ENCODE measurements at regions not wholly inside any gene's neighbourhood (a gene's known extent, or its start where the extent isn't known, plus 50 kb on each side); places are given as distances from the start of the nearest gene placed in this dataset.

DNA sequence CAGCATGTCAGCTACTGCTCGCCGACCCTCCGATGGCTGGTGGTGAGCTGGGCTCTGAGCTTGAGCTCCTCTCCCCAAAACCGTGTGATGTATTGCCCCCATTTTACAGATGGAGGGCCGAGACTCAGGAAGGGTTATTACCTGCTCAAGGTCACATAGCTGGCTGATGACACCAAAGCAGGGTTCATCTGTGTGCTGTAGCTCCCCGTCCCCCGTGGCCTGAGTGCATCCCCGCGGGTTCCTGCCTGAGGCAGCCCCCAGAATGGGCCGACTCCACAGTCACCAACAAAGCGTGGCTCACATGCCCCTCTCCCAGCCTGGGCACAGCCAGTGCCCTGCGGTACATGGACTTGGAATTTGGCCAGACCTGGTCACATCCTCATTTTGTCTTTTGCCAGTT lies 198.6 kb downstream of the TFCP2L1 start:
- no peak for ATAC-seq (ENCODE audit: low read depth)
- Mint-ChIP-seq H3K27ac (no peak overlapping the region), H3K4me1 (no peaks in the 10 kb centered on the region), H3K27me3 (peaks cover 9% of the 10 kb centered on the region), H3K9me3 (no peaks in the 10 kb centered on the region), H3K36me3 (ENCODE audit: low read depth) (no peaks in the 10 kb centered on the region), H3K4me3 (no peak overlapping the region)
- intact Hi-C loops (cut with micrococcal nuclease), result no loop called here
- DNase-seq, result no peak
- no peak for TF ChIP-seq CTCF (IDR thresholded peaks at IDR 0.05)
- ChIA-PET CTCF (interaction anchor here (1.0 to 1.2 kb wide), 2 partner anchors 9 to 13 kb away, joined by 3 read pairs; no protein-coding TSS in a partner anchor), POLR2A (no interaction called here)

DNA sequence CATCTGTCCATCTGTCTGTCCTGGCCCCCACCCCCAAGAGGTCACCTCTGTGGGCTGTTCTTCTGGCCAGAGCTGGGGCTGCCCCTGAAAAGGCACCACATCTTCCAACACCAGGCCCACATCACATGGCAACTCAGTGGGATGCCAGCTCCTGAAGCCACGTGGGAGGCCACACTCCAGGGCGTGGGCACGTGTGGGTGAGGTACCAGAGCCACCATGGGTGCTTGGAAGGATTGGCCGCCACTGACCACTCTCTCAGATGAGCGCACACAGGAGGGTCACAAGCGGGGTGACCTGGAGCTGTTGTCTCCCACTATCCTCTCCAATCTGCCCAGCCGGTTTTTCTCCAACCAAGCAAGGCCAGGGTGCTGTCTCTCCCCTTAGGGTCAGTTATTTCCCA lies 197.9 kb downstream of the TFCP2L1 start:
- CTCF ChIA-PET, result no interaction called here
- H3K36me3 Mint-ChIP-seq (ENCODE audit: low read depth), result no peaks in the 10 kb centered on the region
- no peak overlapping the region for H3K27ac Mint-ChIP-seq
- no peak for TF ChIP-seq CTCF (IDR thresholded peaks at IDR 0.05)
- no peak for DNase-seq
- H3K27me3 Mint-ChIP-seq, result peaks cover 9% of the 10 kb centered on the region
- no peak for ATAC-seq (ENCODE audit: low read depth)
- intact Hi-C loops (cut with micrococcal nuclease), result no loop called here
- no peaks in the 10 kb centered on the region for H3K4me1 Mint-ChIP-seq
- no peaks in the 10 kb centered on the region for H3K9me3 Mint-ChIP-seq
- POLR2A ChIA-PET, result no interaction called here
- no peak overlapping the region for H3K4me3 Mint-ChIP-seq

DNA sequence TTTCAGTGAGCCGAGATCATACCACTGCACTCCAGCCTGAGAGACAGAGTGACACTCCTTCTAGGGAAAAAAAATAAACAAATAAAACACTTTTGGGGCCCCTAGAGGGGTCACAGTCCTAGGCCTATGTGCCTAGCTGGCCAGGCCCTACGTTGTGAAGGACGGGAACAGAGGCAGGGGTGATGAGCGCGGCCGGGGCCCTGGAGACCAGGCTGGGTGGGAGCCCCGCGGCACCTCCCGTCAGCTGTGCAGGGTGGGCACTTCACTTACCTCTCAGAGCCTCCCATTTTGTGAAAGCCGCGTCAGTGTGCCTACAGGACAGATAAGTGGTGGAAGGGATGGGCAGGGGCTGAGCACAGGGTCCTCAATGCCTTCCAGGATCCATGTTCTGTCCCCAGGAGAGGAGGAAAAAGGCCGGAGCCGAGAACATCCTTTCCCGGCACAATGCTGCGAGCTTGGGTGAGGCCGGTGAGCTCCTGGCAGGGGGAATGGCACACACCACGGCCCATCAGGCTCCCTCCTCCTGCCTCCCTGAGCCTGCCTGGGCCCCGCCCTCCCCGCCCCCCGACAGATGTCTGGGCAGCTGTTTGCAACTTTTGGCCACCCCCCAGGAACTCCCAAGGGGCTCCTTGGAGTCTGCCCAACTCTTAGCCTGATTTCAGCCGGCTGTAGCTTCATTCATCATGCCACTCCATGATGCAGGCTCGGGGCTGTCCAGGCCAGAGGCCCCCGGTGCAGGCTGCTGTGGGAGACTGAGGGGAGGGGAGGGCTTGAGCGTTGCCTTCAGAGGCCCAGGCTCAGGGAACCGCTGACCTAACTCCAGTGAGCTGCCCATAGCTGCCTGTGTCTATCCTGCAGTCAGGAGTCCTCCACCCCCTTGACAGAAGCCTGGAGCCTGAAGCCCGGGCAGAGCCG lies 196.5 kb downstream of the TFCP2L1 start:
- POLR2A ChIA-PET, result no interaction called here
- CTCF ChIA-PET, result interaction anchor here (0.9 to 1.4 kb wide), 2 partner anchors 10 to 11 kb away, joined by 4 read pairs; no protein-coding TSS in a partner anchor
- DNase-seq, result no peak
- H3K27ac Mint-ChIP-seq, result no peak overlapping the region
- ATAC-seq (ENCODE audit: low read depth), result no peak
- H3K4me3 Mint-ChIP-seq, result no peak overlapping the region
- no peaks in the 10 kb centered on the region for H3K4me1 Mint-ChIP-seq
- intact Hi-C loops (cut with micrococcal nuclease), result no loop called here
- H3K36me3 Mint-ChIP-seq (ENCODE audit: low read depth), result no peaks in the 10 kb centered on the region
- no peaks in the 10 kb centered on the region for H3K9me3 Mint-ChIP-seq
- TF ChIP-seq CTCF (IDR thresholded peaks at IDR 0.05), result no peak
- peaks cover 4% of the 10 kb centered on the region for H3K27me3 Mint-ChIP-seq

GRCh38 chr2:121089166-121089510 lies 195.9 kb downstream of the TFCP2L1 start:
- POLR2A ChIA-PET, result no interaction called here
- ATAC-seq (ENCODE audit: low read depth), result no peak
- no peak overlapping the region for H3K27ac Mint-ChIP-seq

More at GRCh38 chr2:121089166-121089510, 195.9 kb downstream of the TFCP2L1 start:
- Mint-ChIP-seq H3K36me3 (ENCODE audit: low read depth) (no peaks in the 10 kb centered on the region), H3K4me3 (no peak overlapping the region), H3K27me3 (peaks cover 4% of the 10 kb centered on the region), H3K4me1 (no peaks in the 10 kb centered on the region), H3K9me3 (no peaks in the 10 kb centered on the region)
- no peak for DNase-seq
- CTCF ChIA-PET, result interaction anchor here (1.4 kb wide), 1 partner anchor 12 kb away, joined by 4 read pairs; no protein-coding TSS in a partner anchor
- intact Hi-C loops (cut with micrococcal nuclease), result no loop called here
- no peak for TF ChIP-seq CTCF (IDR thresholded peaks at IDR 0.05)
